H1 (cell line): ENCODE measurements at regions not wholly inside any gene's neighbourhood (a gene's known extent, or its start where the extent isn't known, plus 50 kb on each side); places are given as distances from the start of the nearest gene placed in this dataset.

ENCODE experiments used
- CTCF ChIA-PET: fragments of 300-600 bp; sonication (Branson Sonifier 250); formaldehyde crosslinking; loops from one replicate; lab custom pipeline; 2021; ENCODE audit not compliant: partially characterized antibody; lab: Charles Lee
- POLR2A ChIA-PET: fragments of 300-600 bp; sonication (Branson Sonifier 250); formaldehyde crosslinking; loops from one replicate; lab custom pipeline; 2021; ENCODE audit warnings: inconsistent platforms; ENCODE audit not compliant: partially characterized antibody; lab: Charles Lee
- DNase-seq, 2 experiments: peaks; one replicate each; pipeline versions ENCODE4 v3.0.0 to v3.0.0-alpha.2; 2010 to 2022; ENCODE audit warnings: low spot score in 2 of 2, low read depth in 1 of 2, mixed read lengths in 1 of 2
- FAIRE-seq: peaks from 2 replicates; lab custom pipeline; 2011; peaks lifted over from hg19 to GRCh38; lab: Jason Lieb, UNC
- H2AFZ ChIP-seq: 2 replicates; pipeline ENCODE4 v1.8.1; 2012; ENCODE audit warnings: low read length, inconsistent platforms
- H2AK5ac ChIP-seq: 2 replicates; pipeline ENCODE4 v1.6.1; 2013; ENCODE audit warnings: low read depth, low read length
- H2BK120ac ChIP-seq: replicated peaks from 2 replicates; pipeline ENCODE3; 2013; ENCODE audit warnings: low read depth, low read length, inconsistent platforms
- H2BK12ac ChIP-seq: 2 replicates; pipeline ENCODE4 v1.6.1; 2013; ENCODE audit warnings: low read depth, low read length
- H2BK15ac ChIP-seq: 2 replicates; pipeline ENCODE4 v1.6.1; 2013; ENCODE audit warnings: low read length
- H2BK20ac ChIP-seq: 2 replicates; pipeline ENCODE4 v1.6.1; 2013; ENCODE audit warnings: low read length
- H2BK5ac ChIP-seq: 2 replicates; pipeline ENCODE4 v1.6.1; 2013; ENCODE audit warnings: low read depth, low read length
- H3K14ac ChIP-seq: 2 replicates; pipeline ENCODE4 v1.6.1; 2013; ENCODE audit warnings: inconsistent platforms; ENCODE audit not compliant: insufficient read length
- H3K18ac ChIP-seq: 2 replicates; pipeline ENCODE4 v1.6.1; 2013; ENCODE audit warnings: low read length; ENCODE audit errors: extremely low read depth
- H3K23ac ChIP-seq: 2 replicates; pipeline ENCODE4 v1.6.1; 2013; ENCODE audit warnings: inconsistent platforms; ENCODE audit not compliant: insufficient read length
- H3K23me2 ChIP-seq: 2 replicates; pipeline ENCODE4 v1.6.1; 2013; ENCODE audit warnings: low read depth, low read length
- H3K27ac ChIP-seq: 2 replicates; pipeline ENCODE4 v1.6.1; 2011; ENCODE audit warnings: low read depth, low read length, inconsistent platforms
- H3K27me3 ChIP-seq, 4 experiments: replicated peaks in 1 of 4; 1 replicate in 1 of 4; 2 replicates in 3 of 4; pipeline versions ENCODE4 v1.6.1 to v1.8.1; 2011 to 2013; ENCODE audit warnings: low read length in 3 of 4, mild to moderate bottlenecking in 3 of 4, inconsistent platforms in 2 of 4, mixed read lengths in 2 of 4, moderate library complexity in 1 of 4; ENCODE audit not compliant: control insufficient read depth in 3 of 4, insufficient read depth in 3 of 4; ENCODE audit errors: extremely low read depth in 1 of 4
- H3K36me3 ChIP-seq, 4 experiments: 2 replicates each; pipeline versions ENCODE4 v1.6.1 to v1.8.1; 2011 to 2013; ENCODE audit warnings: mild to moderate bottlenecking in 4 of 4, low read length in 3 of 4, moderate library complexity in 2 of 4, control low read depth in 1 of 4, inconsistent platforms in 1 of 4; ENCODE audit not compliant: insufficient read depth in 4 of 4, control insufficient read depth in 2 of 4
- H3K4ac ChIP-seq: replicated peaks from 2 replicates; pipeline ENCODE3; 2013; ENCODE audit warnings: low read length, low read depth, mixed read lengths, inconsistent platforms; ENCODE audit not compliant: insufficient read length
- H3K4me1 ChIP-seq, 4 experiments: replicated peaks in 1 of 4; 1 replicate in 1 of 4; 2 replicates in 3 of 4; pipeline versions ENCODE4 v1.6.1 to v1.8.1; 2011 to 2013; ENCODE audit warnings: low read length in 3 of 4, inconsistent platforms in 2 of 4, mixed read lengths in 1 of 4; ENCODE audit not compliant: insufficient read depth in 4 of 4, control insufficient read depth in 3 of 4
- H3K4me2 ChIP-seq, 2 experiments: 2 replicates each; pipeline versions ENCODE4 v1.6.1 to v1.8.1; 2011 to 2013; ENCODE audit warnings: low read depth in 2 of 2, low read length in 2 of 2, control low read depth in 1 of 2, inconsistent platforms in 1 of 2, mild to moderate bottlenecking in 1 of 2; ENCODE audit not compliant: insufficient read depth in 1 of 2
- H3K4me3 ChIP-seq, 4 experiments: fragments of 200-600, 300-600 bp in 1 of 4; sonication (generic), shearing (Covaris generic), sonication (Bioruptor Twin) in 1 of 4; 2 replicates each; pipeline versions ENCODE4 v1.5.1 to v1.8.1; 2011 to 2016; ENCODE audit warnings: low read length in 4 of 4, low read depth in 3 of 4, control low read depth in 2 of 4, inconsistent platforms in 2 of 4, mild to moderate bottlenecking in 2 of 4, mixed read lengths in 1 of 4, moderate library complexity in 1 of 4; ENCODE audit not compliant: insufficient read depth in 2 of 4; ENCODE audit errors: extremely low read depth in 1 of 4
- H3K56ac ChIP-seq: replicated peaks from 2 replicates; pipeline ENCODE3; 2013; ENCODE audit warnings: low read depth, mild to moderate bottlenecking, mixed read lengths, low read length, inconsistent platforms; ENCODE audit not compliant: insufficient read length
- H3K79me1 ChIP-seq: 2 replicates; pipeline ENCODE4 v1.6.1; 2013; ENCODE audit warnings: low read depth, low read length, control low read depth
- H3K79me2 ChIP-seq, 2 experiments: 2 replicates each; pipeline versions ENCODE4 v1.6.1 to v1.8.1; 2012 to 2013; ENCODE audit warnings: low read length in 2 of 2, mild to moderate bottlenecking in 2 of 2, inconsistent platforms in 1 of 2; ENCODE audit not compliant: insufficient read depth in 2 of 2, control insufficient read depth in 1 of 2
- H3K9ac ChIP-seq, 4 experiments: replicated peaks in 1 of 4; 1 replicate in 1 of 4; 2 replicates in 3 of 4; pipeline versions ENCODE4 v1.6.1 to v1.8.1; 2011 to 2013; ENCODE audit warnings: low read depth in 3 of 4, low read length in 3 of 4, control low read depth in 2 of 4, mild to moderate bottlenecking in 2 of 4, moderate library complexity in 2 of 4, inconsistent platforms in 1 of 4; ENCODE audit errors: extremely low read depth in 1 of 4
- H3K9me3 ChIP-seq, 2 experiments: 2 replicates each; pipeline versions ENCODE4 v1.6.1 to v1.8.1; 2012 to 2013; ENCODE audit warnings: mild to moderate bottlenecking in 2 of 2, moderate library complexity in 2 of 2, control low read depth in 1 of 2, inconsistent platforms in 1 of 2, low read depth in 1 of 2, low read length in 1 of 2, mixed read lengths in 1 of 2; ENCODE audit not compliant: insufficient read depth in 2 of 2
- H4K20me1 ChIP-seq, 2 experiments: replicated peaks in 1 of 2; 2 replicates each; pipeline versions ENCODE3 to v1.8.1; 2011 to 2013; ENCODE audit warnings: inconsistent platforms in 2 of 2, low read length in 2 of 2, mild to moderate bottlenecking in 1 of 2; ENCODE audit not compliant: insufficient read depth in 2 of 2, control insufficient read depth in 1 of 2
- H4K5ac ChIP-seq: 2 replicates; pipeline ENCODE4 v1.6.1; 2013; ENCODE audit warnings: low read length, low read depth, mixed read lengths, inconsistent platforms; ENCODE audit not compliant: insufficient read length
- H4K8ac ChIP-seq: 2 replicates; pipeline ENCODE4 v1.8.0; 2013; ENCODE audit warnings: mild to moderate bottlenecking, moderate library complexity, low read length, inconsistent platforms; ENCODE audit not compliant: insufficient read depth; ENCODE audit errors: extremely low read depth
- H4K91ac ChIP-seq: replicated peaks from 2 replicates; pipeline ENCODE3; 2013; ENCODE audit warnings: low read length, mixed read lengths, inconsistent platforms; ENCODE audit not compliant: insufficient read length
- BACH1 ChIP-seq: IDR thresholded peaks from 2 replicates; pipeline ENCODE4 v1.6.1; 2012; ENCODE audit warnings: low read length, improper control_type of control experiment
- BRCA1 ChIP-seq: IDR thresholded peaks from 2 replicates; pipeline ENCODE4 v1.6.1; 2012; ENCODE audit warnings: low read depth, low read length, improper control_type of control experiment
- CHD2 ChIP-seq: IDR thresholded peaks from 2 replicates; pipeline ENCODE4 v1.6.1; 2012; ENCODE audit warnings: low read length, improper control_type of control experiment
- EP300 ChIP-seq, 2 experiments: IDR thresholded peaks; 1 replicate in 1 of 2; 2 replicates in 1 of 2; pipeline ENCODE4 v1.6.1; 2011 to 2012; ENCODE audit warnings: low read depth in 2 of 2, low read length in 2 of 2, mild to moderate bottlenecking in 2 of 2, borderline replicate concordance in 1 of 2, inconsistent platforms in 1 of 2, moderate library complexity in 1 of 2
- EZH2 ChIP-seq: fragments of 200-600 bp; sonication (generic); IDR thresholded peaks from 2 replicates; pipeline ENCODE4 v1.7.1; 2012; ENCODE audit warnings: low read depth, mild to moderate bottlenecking, moderate library complexity, low read length, inconsistent platforms; ENCODE audit not compliant: severe bottlenecking
- FOSL1 ChIP-seq: IDR thresholded peaks from 2 replicates; pipeline ENCODE4 v1.6.1; 2011; ENCODE audit warnings: mild to moderate bottlenecking, low read depth, low read length, moderate library complexity; ENCODE audit not compliant: insufficient read depth
- KDM4A ChIP-seq: IDR thresholded peaks from one replicate; pipeline ENCODE4 v1.7.1; 2012; ENCODE audit warnings: low read depth, mild to moderate bottlenecking, moderate library complexity, low read length, inconsistent platforms; ENCODE audit not compliant: severe bottlenecking
- NRF1 ChIP-seq: IDR thresholded peaks from 2 replicates; pipeline ENCODE4 v1.6.1; 2011; ENCODE audit warnings: mild to moderate bottlenecking, low read depth, low read length, improper control_type of control experiment
- RFX5 ChIP-seq: IDR thresholded peaks from 2 replicates; pipeline ENCODE4 v1.6.1; 2011; ENCODE audit warnings: low read depth, low read length, improper control_type of control experiment, borderline replicate concordance
- TEAD4 ChIP-seq: IDR thresholded peaks from 2 replicates; pipeline ENCODE4 v1.6.1; 2012; ENCODE audit warnings: low read depth, low read length, inconsistent platforms, mixed read lengths
- ZNF274 ChIP-seq: IDR thresholded peaks from 2 replicates; pipeline ENCODE4 v1.7.0; 2012; ENCODE audit warnings: low read length, borderline replicate concordance; ENCODE audit errors: extremely low read depth
- WGBS, 2 experiments: shearing (Covaris generic) in 1 of 2; methylation state at CpG; one replicate each; pipeline versions ENCODE4 v1.1.6 to v1.1.7; 2013 to 2015; ENCODE audit warnings: low lambda C conversion rate in 2 of 2, mixed read lengths in 2 of 2, inconsistent platforms in 1 of 2, low coverage in 1 of 2, missing lambda C conversion rate in 1 of 2; ENCODE audit not compliant: insufficient replicate concordance in 2 of 2, insufficient coverage in 1 of 2, insufficient read length in 1 of 2; ENCODE audit errors: extremely low coverage in 1 of 2, missing lambda C conversion rate in 1 of 2; 5-methylcytosine and 5-hydroxymethylcytosine counted together
- TF ChIP-seq, protein P1 (sequence below): IDR thresholded peaks from 2 replicates; pipeline ENCODE4 v1.6.1; 2011; ENCODE audit warnings: low read depth, mild to moderate bottlenecking, low read length; ENCODE audit not compliant: insufficient read depth
- TF ChIP-seq, protein P2 (sequence below): IDR thresholded peaks from 2 replicates; pipeline ENCODE4 v1.6.1; 2012; ENCODE audit warnings: inconsistent platforms

- no peak overlapping the region for H2BK5ac ChIP-seq
- TF ChIP-seq CHD2: no peak
- no peak for TF ChIP-seq KDM4A
- TF ChIP-seq, protein P1, sequence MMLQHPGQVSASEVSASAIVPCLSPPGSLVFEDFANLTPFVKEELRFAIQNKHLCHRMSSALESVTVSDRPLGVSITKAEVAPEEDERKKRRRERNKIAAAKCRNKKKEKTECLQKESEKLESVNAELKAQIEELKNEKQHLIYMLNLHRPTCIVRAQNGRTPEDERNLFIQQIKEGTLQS: no peak
- TF ChIP-seq BRCA1: no peak
- TF ChIP-seq BACH1: no peak
- no peak for TF ChIP-seq NRF1
- TF ChIP-seq FOSL1: no peak
- TF ChIP-seq RFX5: no peak
- no peak for TF ChIP-seq EP300 (IDR thresholded peaks at IDR 0.05; ENCODE audit: borderline replicate concordance in 1 of 2, low read depth in 2 of 2, low read length in 2 of 2)
- no peak for TF ChIP-seq ZNF274
- TF ChIP-seq EZH2: no peak
- TF ChIP-seq TEAD4: no peak
- TF ChIP-seq, protein P2, sequence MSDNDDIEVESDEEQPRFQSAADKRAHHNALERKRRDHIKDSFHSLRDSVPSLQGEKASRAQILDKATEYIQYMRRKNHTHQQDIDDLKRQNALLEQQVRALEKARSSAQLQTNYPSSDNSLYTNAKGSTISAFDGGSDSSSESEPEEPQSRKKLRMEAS: no peak
- no peak overlapping the region for H3K4ac ChIP-seq
- H2AFZ ChIP-seq: no peak overlapping the region
- H3K56ac ChIP-seq: no peak overlapping the region
- H4K8ac ChIP-seq: no peak overlapping the region
- 88% methylated on average over 5 of the region's 5 CpGs; no CpG with 5 or more reads in 1 of the 2 experiments for WGBS, 2 experiments
- H3K14ac ChIP-seq: no peak overlapping the region
- peaks cover 0 to 1% (median 0%) of the 10 kb centered on the region in 4 experiments; a peak in 1 of 7 replicates for H3K27me3 ChIP-seq
- peaks cover 4 to 7% of the 10 kb centered on the region in 2 experiments; a peak in 3 of 4 replicates for H3K9me3 ChIP-seq
- no peak overlapping the region for H3K9ac ChIP-seq
- ChIA-PET POLR2A (no interaction called here), CTCF (no interaction called here)
- no peak overlapping the region for H2AK5ac ChIP-seq
- H3K23me2 ChIP-seq: no peaks in the 10 kb centered on the region
- H2BK20ac ChIP-seq: no peak overlapping the region
- H2BK12ac ChIP-seq: no peak overlapping the region
- H4K5ac ChIP-seq: no peak overlapping the region
- H3K79me1 ChIP-seq: no peaks in the 10 kb centered on the region
- H4K20me1 ChIP-seq: no peaks in the 10 kb centered on the region
- no peak overlapping the region for H2BK120ac ChIP-seq
- H3K36me3 ChIP-seq: no peaks in the 10 kb centered on the region
- no peak overlapping the region for H3K27ac ChIP-seq
- no peak for FAIRE-seq
- no peak overlapping the region for H3K4me2 ChIP-seq
- H3K23ac ChIP-seq: no peak overlapping the region
- no peak overlapping the region for H2BK15ac ChIP-seq
- no peaks in the 10 kb centered on the region; a peak in 1 of 7 replicates for H3K4me1 ChIP-seq
- no peak overlapping the region for H3K18ac ChIP-seq
- no peak overlapping the region for H4K91ac ChIP-seq
- H3K4me3 ChIP-seq: no peak overlapping the region
- DNase-seq: no peak
- no peaks in the 10 kb centered on the region for H3K79me2 ChIP-seq
These were observed 312.4 kb downstream of the PPARGC1A start for GRCh38 chr4:23577398-23577797.
